ENCODE measurements at regions not wholly inside any gene's neighbourhood (a gene's known extent, or its start where the extent isn't known, plus 50 kb on each side); places are given as distances from the start of the nearest gene placed in this dataset.
A peak's percentile ranks its signal among the peaks of the same experiment; 100 is the strongest.

DNA sequence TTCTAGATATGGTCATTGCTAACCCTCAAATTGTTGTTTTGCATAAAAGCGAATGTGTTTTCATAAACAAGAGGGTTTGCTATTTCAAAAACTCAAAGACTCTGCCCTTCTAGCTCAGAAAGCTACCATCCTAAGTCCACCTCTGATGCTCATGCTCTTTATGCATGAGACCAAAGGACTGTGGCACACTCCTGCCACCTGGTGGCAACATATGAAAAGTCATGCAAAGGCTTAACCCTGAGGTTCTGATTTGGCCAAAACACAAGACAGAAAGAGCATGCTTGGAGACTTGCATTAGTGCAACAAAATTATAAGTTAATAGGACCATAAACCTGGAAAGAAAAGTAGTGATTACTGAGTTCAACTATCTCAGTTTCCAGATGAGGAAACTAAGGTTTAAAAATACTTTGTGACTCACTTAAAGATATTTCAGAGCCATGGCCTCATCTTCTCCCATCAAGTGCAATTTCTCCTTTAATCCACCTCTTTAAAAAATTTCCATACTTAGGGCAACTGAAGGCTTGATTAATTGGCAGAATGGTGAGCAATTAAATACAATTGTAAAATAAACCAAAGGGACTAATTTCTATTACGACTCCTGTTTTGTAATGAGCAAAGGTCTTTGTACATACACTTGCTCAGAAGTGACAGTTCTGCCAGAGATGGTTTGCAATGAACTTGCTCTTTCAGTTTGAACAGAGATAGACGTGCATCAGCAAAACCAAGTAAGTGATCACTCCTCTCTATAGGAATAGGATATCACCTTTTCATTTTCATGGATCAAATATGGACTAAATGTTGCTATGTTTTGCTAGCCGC is 110.7 kb upstream of the RAD23B start:
- DNase-seq: peak; percentile 90

DNA sequence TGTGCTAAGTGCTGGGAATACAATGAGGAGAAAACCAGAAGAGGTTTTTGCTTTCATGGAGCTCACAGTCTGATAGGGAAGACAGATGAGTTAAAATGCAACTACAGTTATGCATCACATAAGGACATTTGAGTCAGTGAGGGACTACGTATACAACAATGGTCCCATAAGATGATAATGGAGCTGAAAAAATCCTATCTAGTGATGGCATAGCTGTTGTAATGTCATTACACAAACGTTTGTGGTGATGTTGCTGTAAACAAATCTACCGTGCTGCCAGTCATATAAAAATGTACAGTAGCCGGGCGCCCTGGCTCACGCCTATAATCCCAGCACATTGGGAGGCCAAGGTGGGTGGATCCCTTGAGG is 110.1 kb upstream of the RAD23B start:
- no peak for DNase-seq

DNA sequence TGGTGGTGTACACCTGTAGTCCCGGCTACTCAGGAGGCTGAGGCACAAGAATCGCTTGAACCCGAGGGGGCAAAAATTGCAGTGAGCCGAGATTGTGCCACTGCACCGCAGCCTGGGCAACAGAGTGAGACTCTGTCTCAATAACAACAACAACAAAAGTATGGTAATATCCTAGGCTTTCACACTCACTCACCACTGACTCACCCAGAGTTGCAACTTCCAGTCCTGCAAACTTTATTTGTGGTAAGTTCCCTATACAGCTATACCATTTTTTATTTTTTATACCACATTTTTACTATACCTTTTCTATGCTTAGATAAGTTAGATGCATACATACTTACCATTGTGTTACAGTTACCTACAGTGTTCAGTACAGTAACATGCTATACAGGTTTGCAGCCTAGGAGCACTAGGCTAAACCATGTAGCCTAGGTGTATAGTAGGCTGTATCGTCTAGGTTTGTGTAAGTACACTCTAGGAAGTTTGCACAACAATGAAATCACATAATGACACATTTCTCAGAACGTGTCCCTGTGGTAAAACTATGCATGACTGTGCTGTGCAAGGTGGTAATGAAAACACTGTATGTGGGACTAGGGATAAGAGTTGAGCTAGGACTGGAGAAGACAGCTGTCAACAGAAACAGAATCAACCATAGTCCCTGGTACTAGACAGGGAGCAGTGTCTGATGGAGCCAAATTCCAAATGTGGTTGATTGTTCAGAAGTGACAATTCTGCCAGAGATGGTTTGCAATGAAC is 109.5 kb upstream of the RAD23B start:
- no peak for DNase-seq

DNA sequence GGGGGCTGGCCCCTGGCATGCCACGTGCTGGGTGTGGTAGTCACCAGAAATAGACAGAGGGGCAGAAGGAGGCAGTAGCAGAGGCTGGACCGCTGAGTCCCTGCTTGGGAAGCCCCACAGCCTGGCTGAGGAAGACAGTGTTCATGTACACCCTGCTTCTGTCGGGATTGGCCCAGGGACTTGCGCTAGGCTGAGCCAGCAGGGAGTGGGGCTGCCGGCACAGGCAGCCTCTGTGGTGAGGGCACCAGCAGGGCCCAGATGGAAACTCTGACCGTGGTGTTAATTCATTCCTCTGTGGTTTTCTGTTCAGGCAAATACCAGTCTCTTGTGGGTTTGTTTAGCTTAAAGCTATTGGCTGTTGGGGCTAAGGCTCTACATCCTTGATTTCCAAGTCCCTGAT is 108.6 kb upstream of the RAD23B start:
- DNase-seq: no peak

DNA sequence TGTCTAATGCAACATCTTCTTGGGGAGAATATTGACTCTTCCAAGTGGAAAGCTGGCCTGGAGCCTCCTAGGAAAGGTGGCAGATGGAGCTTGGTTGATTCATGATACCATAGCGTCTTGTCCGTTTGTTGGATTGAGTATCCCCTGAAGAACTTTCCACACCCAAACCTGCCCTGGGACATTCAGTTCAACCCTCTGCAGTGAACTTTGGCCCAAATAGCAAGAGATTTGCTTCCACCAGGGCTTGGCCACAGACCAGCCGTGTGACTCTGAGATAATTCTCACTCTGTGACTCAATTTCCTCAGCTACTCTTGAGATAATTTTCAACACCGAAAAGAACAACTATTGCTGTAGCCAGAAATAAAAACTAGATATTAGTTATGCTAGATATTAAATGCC is 108.0 kb upstream of the RAD23B start:
- no peak for DNase-seq

DNA sequence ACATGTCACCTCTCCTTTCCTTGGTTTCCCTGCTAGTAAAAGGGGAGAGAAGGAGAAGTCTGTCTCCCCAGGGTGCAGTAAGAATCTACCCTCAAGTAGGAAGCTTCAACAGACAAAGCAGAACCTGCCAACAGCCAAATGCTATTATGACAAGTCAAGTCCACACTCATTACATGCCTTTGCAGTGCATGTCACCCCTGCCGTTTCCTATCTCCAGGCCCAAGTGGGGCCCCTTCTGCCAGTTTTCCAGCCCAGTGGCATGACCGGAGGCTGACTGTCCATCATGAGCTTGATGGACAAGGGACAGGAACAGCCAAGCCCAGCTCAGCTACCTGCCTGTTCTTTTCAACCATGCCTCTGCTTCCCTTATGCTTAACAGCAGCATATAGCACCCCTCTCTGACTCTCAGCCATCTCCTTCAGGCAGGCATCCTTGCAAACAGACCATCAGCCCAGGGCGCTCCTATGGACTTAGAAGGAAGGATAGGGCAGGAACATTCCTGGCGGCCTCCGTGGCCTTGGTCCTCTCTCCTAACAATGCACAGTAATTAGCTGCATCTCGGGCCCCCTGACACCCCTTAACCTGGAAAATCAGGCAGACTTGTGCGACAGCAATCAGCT is 107.2 kb upstream of the RAD23B start:
- DNase-seq: no peak

DNA sequence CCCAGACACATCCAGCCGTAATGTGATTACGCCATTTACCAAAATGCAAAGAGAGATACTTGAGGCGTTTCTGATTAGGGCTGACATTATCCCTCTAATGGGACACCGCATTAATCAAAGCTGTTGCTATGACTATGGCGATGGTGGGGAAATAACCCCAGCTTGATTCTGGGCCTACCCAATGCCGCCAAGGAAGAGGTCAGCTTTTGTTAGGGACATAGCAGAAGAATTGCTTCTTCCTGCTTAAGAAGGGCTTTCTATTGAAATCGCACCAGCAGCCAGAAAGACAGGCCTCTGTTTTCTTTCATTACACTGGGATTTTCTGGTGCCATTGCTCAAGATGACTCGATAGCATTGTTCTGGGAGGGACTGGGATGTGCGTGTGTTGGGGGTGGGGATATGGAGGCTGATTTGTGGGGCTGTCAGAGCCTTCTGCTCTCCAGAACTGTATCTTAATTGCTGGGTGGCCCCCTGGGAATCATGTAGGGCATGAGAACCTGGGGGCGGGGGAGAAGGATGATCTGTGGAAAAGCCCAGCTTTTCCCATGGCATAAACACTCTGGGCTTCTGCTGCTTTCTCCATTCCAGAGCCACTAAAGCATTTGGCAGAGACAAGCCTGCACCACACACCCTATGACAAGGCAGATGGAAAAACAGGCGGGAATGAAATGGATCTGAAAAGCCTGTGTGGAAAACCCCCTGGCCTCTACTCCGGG is 106.5 kb upstream of the RAD23B start:
- DNase-seq: no peak

DNA sequence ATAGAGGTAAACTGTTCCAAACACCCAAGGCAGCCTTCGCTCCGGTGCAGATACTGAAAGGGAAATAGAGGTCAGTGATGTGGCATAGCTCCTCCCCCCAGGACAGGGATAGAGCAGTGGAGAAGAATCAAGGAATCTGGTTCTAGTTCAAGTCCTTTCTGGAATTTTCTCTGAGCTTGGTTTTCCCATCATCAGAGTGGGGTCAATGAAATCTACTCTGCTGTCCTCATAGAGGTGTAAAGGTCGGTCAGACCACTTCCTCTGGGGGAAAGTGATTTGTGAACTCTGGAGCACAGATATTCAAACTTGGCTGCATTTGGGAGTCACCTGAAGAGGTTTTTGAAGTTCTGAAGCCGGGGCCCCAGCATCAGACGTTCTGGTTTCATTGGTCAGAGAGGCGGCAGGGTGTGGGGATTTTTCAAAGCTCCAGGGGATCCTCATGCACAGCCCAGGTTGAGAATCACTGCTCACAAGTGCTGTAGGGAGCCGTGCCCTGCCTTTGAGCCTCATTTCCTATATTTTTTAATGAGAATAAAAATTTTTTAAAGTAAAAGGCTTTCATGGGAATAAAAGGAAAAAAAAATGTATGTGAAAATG is 105.7 kb upstream of the RAD23B start:
- DNase-seq: no peak

DNA sequence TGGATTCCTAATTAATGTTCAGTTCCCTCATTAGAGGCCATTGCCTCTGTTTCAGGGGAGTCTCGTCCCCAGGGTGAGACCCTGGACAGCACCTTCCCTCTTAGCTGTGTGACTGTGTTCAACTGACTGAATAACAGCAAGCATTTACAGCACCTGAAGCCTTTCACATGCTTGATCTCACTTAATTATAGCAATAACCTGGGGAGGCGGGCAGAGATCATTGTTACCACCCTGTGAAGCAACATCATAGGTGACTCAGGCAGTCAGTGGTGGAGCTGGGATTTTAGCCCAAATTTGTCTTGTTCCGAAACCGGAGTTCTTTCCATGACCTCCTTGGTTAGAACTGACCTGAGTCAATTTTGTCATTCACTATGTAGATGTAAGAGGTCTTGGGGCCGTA is 105.2 kb upstream of the RAD23B start:
- peak; percentile 42 for DNase-seq

DNA sequence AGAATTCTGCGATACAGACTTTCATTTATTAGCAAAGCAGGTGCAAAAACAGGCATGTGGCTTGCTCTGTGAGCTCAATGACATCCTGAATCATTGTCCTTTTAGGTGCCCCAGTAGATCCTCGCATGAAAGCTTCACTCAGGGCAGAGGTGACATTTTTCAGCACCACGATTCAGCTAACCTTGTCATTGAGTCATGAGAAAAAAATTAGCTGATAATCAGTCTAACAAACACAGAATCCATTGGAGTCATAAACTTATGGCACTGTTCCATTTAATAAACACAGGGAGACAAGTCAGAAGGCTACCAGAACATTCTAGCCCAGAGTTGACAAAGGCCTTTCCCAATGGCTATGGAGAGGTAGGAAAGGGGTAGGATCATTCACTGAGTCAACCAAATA is 104.8 kb upstream of the RAD23B start:
- no peak for DNase-seq

DNA sequence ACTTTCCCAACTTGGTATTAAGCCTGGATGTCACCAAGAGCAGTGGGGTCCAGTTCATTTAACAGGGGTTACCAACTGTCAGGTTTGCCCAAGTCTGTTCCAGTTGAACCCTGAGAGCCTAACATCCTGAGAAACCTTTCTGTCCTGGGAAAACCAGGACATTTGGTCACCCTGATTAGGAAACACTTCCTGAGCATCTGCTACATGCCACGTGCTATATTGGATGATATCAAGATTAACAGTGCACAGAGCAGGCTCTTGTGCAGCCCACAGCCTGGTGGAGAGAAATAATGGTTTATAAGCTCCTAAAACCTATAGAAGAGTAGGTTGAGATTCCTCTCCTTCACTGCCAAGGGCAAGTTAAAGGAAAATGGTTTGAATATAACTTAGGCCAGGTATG is 102.9 kb upstream of the RAD23B start:
- DNase-seq: no peak

DNA sequence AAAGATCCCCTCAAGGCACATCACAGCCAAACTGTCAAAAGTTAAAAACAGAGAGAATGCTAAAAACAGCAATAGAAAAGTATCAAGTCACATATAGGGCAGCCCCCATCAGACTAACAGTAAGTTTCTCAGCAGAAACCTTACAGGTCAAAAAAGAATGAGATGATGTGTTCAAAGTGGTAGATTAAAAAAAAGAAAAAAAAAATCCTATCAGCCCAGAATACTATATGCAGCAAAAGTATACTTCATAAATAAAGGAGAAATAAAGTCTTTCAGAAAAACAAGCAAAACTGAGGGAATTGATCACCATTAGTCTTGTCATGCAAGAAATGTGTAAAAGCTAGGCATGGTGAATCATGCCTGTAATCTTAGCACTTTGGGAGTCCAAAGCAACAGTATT is 99.9 kb upstream of the RAD23B start:
- DNase-seq: no peak

DNA sequence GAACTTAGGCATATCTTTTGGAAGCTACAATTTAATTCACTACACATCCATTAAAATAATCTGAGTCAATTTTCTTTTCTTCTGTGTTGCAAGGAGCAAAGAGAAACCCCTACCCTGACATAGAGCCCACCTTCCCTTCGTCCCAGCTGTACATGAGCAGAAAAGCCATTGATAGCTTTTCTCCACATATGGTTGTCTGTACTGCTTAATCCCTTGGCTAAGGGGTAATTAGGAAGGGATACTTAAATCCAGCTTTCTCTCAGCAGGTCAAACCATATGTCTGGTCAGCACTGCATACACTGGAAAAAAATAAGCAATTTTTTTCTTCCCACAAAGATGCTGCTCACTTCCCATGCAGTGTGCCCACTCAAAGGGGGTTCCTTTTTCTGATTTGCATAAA is 94.7 kb upstream of the RAD23B start:
- no peak for DNase-seq

DNA sequence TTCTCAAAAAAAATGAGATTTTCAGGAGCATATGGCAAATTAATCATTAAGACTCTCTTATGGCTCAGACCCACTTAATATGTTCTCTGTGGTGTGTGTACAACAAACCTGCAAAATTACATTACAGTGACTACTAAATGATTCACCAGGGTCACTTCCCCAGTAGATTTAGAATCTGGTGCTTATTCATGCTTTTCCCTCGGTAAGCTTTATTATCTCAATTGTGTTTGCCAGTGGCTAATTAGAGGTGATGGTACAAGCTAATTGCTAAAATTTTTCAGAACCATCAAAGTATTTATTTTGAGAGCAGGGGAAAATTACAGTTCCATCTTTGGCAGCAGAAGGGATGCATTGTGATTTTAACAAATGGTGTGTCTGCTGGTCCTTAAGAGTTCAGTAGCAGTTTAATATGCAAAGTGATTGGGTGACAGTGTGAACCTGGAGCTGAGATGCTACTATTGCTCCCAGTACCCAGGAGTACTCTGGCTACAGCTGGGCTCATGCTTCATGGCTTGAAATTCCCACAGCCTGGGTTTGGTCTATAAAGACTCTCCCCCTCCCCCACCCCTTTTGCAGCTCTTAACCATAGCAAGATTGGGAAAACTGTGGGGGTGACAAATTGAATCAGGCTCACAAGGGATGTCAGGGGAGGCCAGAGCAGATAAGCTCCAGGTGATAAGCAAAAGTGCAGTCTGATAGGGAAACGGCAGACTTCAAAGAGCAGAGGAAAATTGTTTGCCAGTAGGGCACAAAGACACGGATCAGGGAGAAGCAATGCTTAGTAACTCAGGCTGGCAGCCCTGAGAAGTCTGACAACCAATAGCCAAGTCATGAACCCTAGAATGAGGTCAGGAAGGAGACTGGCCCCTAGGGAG is 92.8 kb upstream of the RAD23B start:
- peak; percentile 78 for DNase-seq

DNA sequence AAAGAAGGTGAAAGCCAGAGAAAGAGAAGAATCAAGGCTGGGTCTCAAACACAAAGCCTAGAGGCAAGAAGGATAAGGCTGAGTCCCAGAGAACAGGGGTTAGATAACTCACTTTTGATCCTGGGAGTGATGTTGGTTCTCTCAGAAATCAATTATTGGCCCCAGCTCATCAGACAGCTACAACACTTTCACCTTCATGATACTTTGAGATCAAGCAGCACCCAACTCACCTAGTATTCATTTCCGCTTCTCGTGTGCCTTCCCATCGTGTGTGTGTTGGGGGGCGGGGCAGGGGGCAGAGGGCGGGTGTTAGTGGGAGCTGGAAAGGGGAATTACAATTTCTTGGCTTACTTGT is 92.2 kb upstream of the RAD23B start:
- DNase-seq: no peak

DNA sequence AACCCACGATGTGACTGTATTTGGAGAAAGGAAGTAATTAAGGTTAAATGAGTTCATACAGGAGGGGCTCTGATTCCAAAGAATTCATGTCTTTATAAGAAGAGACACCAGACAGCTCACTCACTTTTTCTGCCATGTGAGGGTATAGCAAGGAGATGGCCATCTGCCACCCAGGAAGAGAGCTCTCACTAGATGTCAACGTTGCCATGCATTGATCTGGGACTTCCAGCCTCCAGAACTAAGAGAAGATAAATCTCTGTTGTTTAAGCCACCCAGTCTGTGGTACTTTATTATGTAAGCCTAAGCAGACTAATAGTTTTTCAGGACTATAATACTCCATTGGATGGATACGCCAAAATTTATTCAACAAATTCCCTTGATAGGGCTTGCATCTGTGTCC is 89.8 kb upstream of the RAD23B start:
- no peak for DNase-seq

DNA sequence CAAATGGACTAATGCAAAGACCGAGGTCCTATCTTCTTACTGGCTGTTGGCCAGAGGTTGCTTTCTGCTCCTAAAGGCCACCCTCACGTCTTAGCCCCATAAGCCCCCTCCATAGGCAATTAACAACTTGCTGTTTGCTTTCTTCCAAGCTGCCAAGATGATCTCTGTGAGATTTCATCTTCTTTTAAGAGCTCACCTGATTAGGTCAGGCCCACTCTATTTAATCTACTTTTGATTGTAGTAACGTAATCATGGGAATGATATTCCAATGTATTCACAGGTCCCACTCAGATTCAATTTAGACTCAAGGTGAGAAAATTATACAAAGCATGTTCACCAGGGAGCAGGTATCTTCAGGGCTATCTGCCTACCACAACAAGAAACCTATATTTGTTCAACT is 84.4 kb upstream of the RAD23B start:
- DNase-seq: no peak

DNA sequence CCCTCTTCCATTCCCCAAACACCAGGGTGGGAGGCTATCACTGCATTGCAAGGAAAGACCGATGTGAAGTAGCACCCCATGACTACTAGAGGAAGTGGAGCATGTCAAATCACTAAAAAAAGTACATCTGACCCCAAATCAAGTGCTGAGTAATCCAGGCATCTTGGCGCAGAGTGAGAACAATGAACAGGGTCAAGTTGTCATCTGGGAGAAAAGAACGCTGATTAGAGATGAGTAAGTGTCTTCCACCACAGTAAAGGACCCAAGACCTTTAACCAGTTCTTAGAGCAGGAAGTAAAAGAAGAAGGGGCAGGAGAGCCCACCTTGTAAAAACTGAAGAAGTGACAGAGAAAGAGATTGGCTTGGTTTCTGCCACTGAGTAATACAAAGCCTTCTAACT is 75.0 kb upstream of the RAD23B start:
- DNase-seq: no peak

DNA sequence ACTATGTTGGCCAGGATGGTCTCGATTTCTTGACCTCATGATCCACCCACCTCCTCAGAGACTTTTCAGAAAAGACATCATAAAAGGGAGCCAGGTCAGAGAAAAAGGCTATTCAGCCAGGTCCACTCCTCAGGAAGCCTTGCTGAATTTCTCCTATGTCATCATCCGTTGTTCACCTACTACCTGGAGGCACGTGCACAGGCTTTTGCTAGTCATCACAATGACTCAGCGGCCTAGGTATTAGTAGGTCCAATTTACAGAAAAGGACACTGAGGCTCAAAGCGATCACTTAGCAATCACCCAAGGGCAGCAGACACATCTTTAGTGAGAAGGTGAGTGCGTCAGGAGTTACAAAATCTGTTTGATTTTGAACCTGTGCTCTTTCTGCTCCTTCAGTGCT is 72.3 kb upstream of the RAD23B start:
- DNase-seq: no peak

DNA sequence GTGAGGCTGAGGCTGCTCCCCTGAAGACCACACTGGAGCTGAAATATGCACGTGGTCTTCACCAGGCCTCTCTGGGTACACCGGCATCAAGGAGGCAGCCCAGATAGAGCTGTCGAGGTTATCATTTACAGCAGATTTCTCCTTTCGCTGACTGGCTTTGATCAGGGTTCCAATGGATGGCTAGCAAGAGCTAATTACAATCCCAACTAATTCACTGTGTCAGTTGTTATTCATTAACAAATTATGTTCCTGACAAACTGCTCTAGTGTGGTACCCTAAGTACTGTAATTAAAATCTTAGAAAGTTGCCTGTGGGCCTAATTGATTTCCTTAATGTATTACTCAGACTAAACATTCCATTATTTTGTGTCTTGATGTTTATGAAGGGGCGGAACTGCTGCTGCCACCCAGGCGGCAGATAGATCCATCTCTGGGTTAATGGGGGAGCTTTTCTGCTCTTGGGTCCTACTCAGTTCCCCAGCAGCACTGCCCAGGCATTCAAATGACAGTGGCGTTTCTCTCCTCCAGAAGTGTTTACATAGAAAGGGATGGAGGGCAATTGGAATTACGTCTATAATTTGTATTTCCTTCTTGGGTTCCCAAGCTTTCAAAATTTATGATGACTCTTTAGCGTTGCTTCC is 71.7 kb upstream of the RAD23B start:
- DNase-seq: no peak

DNA sequence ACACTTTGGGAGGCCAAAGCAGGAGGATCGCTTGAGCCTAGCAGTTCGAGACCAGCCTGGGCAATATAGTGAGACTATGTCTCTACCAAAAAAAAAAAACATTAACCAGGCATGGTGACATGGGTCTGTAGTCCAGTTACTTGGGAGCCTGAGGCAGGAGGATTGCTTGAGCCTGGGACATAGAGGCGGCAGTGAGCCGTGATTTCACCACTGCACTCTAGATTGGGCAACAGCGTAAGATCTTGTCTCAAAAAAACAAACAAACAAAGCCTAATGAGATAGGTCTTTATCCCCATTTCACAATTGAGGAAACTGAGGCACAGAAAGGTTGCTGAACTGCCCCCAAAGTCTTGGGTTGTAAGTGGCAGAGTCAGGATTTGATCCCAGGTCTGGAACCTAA is 70.5 kb upstream of the RAD23B start:
- no peak for DNase-seq

DNA sequence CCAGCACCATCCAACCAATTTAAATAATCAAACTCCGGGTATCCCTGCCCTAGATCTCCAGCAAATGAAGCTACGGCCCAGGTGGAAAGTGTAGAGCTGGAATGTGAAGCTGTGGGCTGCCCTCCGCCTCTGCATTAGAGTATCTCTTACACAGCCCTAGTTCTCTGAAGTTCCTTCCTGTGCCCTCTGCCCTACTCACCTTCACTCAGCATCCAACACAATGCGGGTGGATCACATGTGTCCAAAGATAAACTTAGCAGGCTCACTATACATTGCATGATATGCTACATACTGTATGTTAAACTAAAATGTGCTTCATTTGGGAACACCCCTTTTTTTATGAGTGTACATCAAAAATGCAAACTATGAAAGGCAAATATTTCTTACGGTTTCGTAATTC is 70.0 kb upstream of the RAD23B start:
- DNase-seq: no peak

Measured in NCI-H748 treated with DMSO at 0.1 percent for 48 hours (cell line).